Fibroblast of mammary gland (primary cell): ENCODE measurements at regions not wholly inside any gene's neighbourhood (a gene's known extent, or its start where the extent isn't known, plus 50 kb on each side); places are given as distances from the start of the nearest gene placed in this dataset.

Source experiments
- DNase-seq: peaks from one replicate; pipeline ENCODE4 v3.0.0-alpha.2; 2010; ENCODE audit warnings: low read depth
- H3K4me3 ChIP-seq: 2 replicates; pipeline ENCODE4 v1.5.1; 2011; ENCODE audit warnings: low read depth, mild to moderate bottlenecking, low read length, moderate library complexity; ENCODE audit not compliant: control insufficient read depth
- CTCF ChIP-seq: conservative IDR thresholded peaks from 2 replicates; pipeline ENCODE4 v1.5.1; 2011; ENCODE audit warnings: low read depth, low read length, inconsistent platforms; ENCODE audit not compliant: control insufficient read depth, insufficient read depth

DNA sequence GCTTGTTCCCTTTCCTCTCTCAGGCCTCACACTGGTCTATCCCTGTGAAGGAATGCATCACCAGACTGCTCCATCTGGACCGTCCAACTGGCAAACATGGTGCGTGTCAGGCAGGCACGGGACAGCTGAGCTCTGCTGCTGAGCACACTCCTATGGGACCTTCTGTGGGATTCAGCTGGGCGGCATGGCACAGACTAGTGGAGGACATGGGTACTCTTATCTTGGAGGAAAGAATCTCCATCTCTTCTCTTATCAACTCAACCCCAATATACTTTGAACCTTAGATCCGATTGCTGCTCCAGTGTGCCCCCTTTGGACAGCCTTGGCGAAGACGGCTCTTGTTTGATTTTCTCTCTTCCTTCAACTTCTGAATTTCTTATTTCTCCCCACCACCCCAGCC lies 593.6 kb downstream of the ETS1 start:
- DNase-seq, result no peak
- TF ChIP-seq CTCF, result peak; percentile 10
- H3K4me3 ChIP-seq, result no peak overlapping the region

DNA sequence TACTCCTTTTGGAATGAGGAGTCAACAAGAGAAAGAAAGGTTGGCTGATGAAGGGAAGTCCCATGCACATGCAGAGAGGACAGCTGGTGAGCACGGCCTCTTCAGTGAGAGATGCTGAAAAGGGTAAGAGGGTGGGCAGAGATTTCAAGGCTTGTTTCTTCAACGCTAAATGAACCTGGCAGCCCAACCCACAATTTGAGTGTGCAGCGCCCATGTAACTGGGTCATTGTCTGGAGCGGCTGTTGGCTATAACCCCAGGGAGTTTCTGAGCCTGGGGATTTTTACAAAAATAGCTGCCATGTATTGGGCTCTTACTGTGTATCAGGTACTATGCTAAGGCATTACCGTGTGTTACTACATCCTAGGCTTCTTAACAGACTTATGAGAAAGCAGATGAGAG lies 594.1 kb downstream of the ETS1 start:
- no peak overlapping the region for H3K4me3 ChIP-seq
- TF ChIP-seq CTCF, result no peak
- DNase-seq, result no peak

DNA sequence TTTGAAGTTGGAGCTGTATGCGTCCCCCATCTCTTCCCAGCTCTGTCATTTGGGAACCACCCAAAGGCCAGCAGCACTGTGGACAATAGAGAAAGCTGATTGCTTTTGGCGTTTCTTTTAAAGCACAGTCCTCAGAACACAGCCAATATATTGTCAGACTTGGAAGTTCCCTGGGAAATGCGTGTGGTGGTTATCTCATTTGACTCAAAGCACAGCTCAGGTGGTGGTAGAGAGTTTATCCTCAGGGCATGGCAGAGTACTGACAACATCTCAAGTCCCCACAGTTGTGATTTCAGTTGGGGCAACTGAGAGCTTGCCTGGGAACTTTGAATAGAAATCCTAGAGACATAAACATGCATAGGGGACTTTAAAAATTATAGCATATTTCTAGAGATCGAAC lies 601.3 kb downstream of the ETS1 start:
- no peak overlapping the region for H3K4me3 ChIP-seq
- no peak for DNase-seq
- TF ChIP-seq CTCF, result no peak

DNA sequence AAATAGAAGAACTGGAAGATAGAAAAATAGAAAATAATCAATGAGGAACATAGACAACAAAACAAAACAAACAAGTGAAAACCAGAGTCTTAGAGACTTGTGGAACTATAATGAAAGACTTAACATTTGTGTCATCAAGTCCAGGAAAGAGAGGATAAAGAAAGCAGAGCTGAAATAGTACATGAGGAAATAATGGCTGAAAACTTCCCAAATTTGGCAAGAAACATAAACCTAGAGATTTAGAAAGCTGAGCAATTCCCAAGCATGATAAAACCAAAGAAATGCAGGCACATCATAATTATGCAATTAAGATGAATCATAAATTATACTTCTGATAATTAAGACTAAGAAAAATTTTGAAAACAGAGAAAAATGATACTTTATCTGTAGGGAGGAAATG lies 614.5 kb downstream of the ETS1 start:
- H3K4me3 ChIP-seq, result no peak overlapping the region
- TF ChIP-seq CTCF, result no peak
- no peak for DNase-seq

DNA sequence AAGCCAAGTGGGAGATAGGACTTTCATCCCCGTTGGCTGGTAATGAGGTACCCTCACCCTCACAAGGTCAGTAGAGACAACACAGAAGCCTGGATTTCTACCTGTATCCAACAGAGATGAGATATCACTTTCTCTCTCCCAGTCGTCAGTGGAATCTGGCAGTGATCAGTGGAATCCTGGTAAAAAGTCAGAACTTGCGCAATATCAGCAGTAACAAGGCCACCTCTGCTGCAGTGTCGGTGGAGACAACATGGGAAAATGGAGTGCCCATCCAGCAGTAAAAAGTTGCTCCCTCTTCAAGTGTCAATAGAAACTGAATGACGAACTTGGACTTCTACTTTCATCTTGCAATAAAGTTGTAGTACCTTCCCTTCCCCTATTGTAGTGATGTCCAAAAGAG lies 615.9 kb downstream of the ETS1 start:
- no peak overlapping the region for H3K4me3 ChIP-seq
- no peak for DNase-seq
- no peak for TF ChIP-seq CTCF

DNA sequence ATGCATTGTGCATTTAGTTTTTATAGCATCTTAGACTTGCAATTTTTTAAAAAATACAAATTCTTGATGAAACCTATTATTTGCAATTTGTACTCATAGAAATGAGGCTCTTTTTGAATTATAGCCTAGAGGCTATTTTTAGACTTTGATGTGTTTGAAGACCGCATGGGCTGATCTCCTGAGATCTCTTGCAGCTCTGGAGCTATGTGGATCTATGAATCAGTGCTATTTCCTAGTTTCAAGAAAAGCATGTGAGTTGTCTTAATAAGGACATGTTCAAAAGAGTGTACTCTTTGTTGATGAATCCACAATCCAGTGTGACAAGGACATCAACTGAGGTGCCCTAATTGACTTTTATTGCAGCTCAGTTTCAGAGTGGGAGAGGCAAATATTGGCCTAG lies 620.5 kb downstream of the ETS1 start:
- DNase-seq, result no peak
- no peak for TF ChIP-seq CTCF
- no peak overlapping the region for H3K4me3 ChIP-seq

- DNase-seq, result peak; percentile 33
- H3K4me3 ChIP-seq, result no peak overlapping the region
- TF ChIP-seq CTCF, result no peak
These were observed 621.3 kb downstream of the ETS1 start for GRCh38 chr11:127965939-127966668.
